Osteocyte (in vitro differentiated cells): ENCODE measurements at regions not wholly inside any gene's neighbourhood (a gene's known extent, or its start where the extent isn't known, plus 50 kb on each side); places are given as distances from the start of the nearest gene placed in this dataset.

Source experiments
- DNase-seq: peaks from one replicate; pipeline ENCODE4 v3.0.0; 2021; ENCODE audit warnings: mixed read lengths; ENCODE audit not compliant: unreplicated experiment; ENCODE audit errors: extremely low spot score
- H3K27ac Mint-ChIP-seq: one replicate; pipeline ENCODE4 v1.8.0; 2021; ENCODE audit warnings: mild to moderate bottlenecking, mixed read lengths; ENCODE audit not compliant: unreplicated experiment
- H3K27me3 Mint-ChIP-seq: one replicate; pipeline ENCODE4 v1.8.0; 2021; ENCODE audit warnings: mixed read lengths; ENCODE audit not compliant: unreplicated experiment
- H3K36me3 Mint-ChIP-seq: one replicate; pipeline ENCODE4 v1.8.0; 2021; ENCODE audit warnings: mixed read lengths; ENCODE audit not compliant: unreplicated experiment
- H3K4me1 Mint-ChIP-seq: one replicate; pipeline ENCODE4 v1.8.0; 2021; ENCODE audit warnings: mixed read lengths; ENCODE audit not compliant: unreplicated experiment
- H3K4me3 Mint-ChIP-seq: one replicate; pipeline ENCODE4 v1.8.0; 2021; ENCODE audit warnings: mild to moderate bottlenecking, moderate library complexity, mixed read lengths; ENCODE audit not compliant: unreplicated experiment
- H3K9me3 Mint-ChIP-seq: one replicate; pipeline ENCODE4 v1.8.0; 2021; ENCODE audit warnings: mixed read lengths; ENCODE audit not compliant: unreplicated experiment
- TF ChIP-seq, protein P1 (sequence below): fragments of 200-600 bp; sonication (generic); IDR thresholded peaks from 2 replicates; pipeline ENCODE4 v1.5.0; 2021; ENCODE audit warnings: antibody characterized with exemption, mild to moderate bottlenecking, moderate library complexity

DNA sequence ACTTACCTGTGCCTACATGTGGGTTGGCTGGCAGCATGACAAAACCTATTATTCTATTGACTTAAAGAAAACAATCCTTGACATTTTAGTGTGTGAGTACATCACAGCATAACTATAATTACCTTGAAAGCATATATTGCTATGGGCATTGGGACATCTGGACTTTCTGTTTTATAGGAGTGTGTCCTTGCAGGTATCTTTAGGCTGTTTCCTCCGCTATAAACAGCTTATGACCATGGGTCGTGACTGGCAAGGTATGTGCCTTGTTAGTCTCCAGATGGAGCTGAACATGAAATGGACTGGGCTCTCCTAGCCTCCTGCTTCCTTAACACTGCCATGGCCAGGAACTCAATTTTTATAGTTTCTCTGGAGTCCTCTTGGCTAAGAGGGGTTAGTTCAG is 317.4 kb upstream of the COBL start:
- H3K4me3 Mint-ChIP-seq: no peak overlapping the region
- H3K9me3 Mint-ChIP-seq: peaks cover 25% of the 10 kb centered on the region
- TF ChIP-seq, protein P1, sequence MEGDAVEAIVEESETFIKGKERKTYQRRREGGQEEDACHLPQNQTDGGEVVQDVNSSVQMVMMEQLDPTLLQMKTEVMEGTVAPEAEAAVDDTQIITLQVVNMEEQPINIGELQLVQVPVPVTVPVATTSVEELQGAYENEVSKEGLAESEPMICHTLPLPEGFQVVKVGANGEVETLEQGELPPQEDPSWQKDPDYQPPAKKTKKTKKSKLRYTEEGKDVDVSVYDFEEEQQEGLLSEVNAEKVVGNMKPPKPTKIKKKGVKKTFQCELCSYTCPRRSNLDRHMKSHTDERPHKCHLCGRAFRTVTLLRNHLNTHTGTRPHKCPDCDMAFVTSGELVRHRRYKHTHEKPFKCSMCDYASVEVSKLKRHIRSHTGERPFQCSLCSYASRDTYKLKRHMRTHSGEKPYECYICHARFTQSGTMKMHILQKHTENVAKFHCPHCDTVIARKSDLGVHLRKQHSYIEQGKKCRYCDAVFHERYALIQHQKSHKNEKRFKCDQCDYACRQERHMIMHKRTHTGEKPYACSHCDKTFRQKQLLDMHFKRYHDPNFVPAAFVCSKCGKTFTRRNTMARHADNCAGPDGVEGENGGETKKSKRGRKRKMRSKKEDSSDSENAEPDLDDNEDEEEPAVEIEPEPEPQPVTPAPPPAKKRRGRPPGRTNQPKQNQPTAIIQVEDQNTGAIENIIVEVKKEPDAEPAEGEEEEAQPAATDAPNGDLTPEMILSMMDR: no peak
- H3K27me3 Mint-ChIP-seq: no peaks in the 10 kb centered on the region
- no peaks in the 10 kb centered on the region for H3K4me1 Mint-ChIP-seq
- no peak overlapping the region for H3K27ac Mint-ChIP-seq
- H3K36me3 Mint-ChIP-seq: no peaks in the 10 kb centered on the region
- DNase-seq: no peak

DNA sequence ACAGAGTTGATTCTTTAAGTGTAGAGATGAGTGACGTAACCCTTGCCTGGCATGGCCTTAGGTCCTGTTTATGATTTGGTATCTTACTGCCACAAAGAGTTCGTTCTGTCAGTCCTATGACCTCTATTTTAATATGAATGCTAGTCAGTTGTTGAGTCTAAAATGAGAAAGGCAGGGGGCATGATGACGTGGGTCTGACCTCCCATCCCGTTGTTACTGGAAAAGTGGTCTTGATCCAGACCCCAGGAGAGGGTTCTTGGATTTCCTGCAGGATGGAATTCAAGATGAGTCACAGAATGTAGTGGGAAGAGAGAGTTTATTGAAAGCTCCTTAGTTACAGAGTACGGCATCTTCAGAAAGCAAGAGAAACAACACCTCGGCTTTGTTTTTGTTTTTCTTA is 317.0 kb upstream of the COBL start:
- Mint-ChIP-seq H3K27me3 (no peaks in the 10 kb centered on the region), H3K9me3 (peaks cover 26% of the 10 kb centered on the region), H3K27ac (no peak overlapping the region), H3K4me3 (no peak overlapping the region), H3K36me3 (no peaks in the 10 kb centered on the region), H3K4me1 (no peaks in the 10 kb centered on the region)
- TF ChIP-seq, protein P1: no peak
- no peak for DNase-seq

DNA sequence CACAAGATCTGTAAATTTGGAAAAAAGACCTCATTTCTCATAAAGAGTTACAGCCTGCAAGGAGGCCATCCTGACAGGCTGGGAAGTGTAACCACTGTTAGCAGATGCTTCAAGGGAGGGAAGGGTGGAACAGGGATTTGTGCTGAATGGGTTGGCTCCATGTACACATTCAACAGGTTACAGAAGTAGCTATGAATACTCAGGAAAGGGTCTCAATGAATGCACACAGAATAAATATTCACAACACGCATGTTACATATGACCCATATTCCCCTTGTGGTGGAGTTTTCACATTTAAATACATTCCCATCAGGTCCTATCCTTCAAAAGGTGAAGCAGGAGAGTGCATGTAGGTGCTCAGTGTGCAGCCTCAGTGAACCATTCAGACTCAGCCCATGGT is 316.4 kb upstream of the COBL start:
- Mint-ChIP-seq H3K27me3 (no peaks in the 10 kb centered on the region), H3K36me3 (no peaks in the 10 kb centered on the region), H3K27ac (no peak overlapping the region), H3K9me3 (peaks cover 27% of the 10 kb centered on the region), H3K4me1 (no peaks in the 10 kb centered on the region), H3K4me3 (no peak overlapping the region)
- DNase-seq: no peak
- TF ChIP-seq, protein P1: no peak

DNA sequence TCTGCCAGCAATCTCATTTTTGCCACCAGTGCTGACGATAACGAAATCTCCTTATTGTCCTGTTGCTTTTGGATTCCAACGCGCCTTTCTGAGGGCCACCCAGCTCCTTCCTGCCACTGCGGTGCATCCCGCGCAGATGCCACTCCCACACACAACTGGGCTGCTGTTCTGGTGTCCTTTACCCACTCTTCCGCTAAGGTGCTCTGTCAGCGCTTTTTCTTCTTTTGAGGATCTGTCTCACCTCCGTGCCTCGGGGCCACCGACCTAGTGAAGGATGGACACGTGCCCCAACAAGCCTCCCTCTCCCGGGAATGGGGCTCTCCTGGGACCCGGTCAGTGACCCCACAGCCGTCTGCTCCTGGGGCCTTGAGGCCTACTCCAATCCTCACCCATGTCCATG is 314.3 kb upstream of the COBL start:
- TF ChIP-seq, protein P1: no peak
- DNase-seq: no peak
- Mint-ChIP-seq H3K4me3 (no peak overlapping the region), H3K27ac (no peak overlapping the region), H3K4me1 (no peaks in the 10 kb centered on the region), H3K27me3 (no peaks in the 10 kb centered on the region), H3K9me3 (peaks cover 27% of the 10 kb centered on the region), H3K36me3 (no peaks in the 10 kb centered on the region)

DNA sequence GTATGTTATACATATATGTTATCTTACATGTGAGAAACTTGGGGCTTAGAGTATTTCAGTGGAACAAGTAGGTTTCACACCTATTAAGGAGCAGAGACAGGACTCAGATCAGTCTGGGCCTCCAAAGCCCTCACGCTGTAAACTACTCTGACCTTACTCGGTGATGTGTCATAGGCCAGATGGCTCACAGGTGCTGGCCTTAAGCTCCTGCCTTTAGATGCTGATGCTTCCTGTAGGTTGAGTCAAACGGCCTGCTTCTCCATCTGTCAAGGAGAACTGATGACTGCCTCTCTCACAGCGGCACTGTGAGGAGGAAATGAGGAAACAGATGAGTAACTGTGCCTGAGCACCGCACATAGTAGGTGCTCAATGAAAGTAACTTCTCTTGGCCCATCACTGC is 312.6 kb upstream of the COBL start:
- no peak for DNase-seq
- Mint-ChIP-seq H3K27ac (no peak overlapping the region), H3K4me1 (no peaks in the 10 kb centered on the region), H3K27me3 (no peaks in the 10 kb centered on the region), H3K9me3 (peaks cover 27% of the 10 kb centered on the region), H3K4me3 (no peak overlapping the region), H3K36me3 (no peaks in the 10 kb centered on the region)
- TF ChIP-seq, protein P1: no peak
